NCI-H2081 treated with DMSO at 0.1 percent for 48 hours (cell line): ENCODE measurements at regions not wholly inside any gene's neighbourhood (a gene's known extent, or its start where the extent isn't known, plus 50 kb on each side); places are given as distances from the start of the nearest gene placed in this dataset.
A peak's percentile ranks its signal among the peaks of the same experiment; 100 is the strongest.

Experiments
- DNase-seq: peaks from one replicate; lab custom pipeline; 2025; lab: John Stamatoyannopoulos, UW

GRCh38 chr21:38956521-38956855 is 150.8 kb downstream of the ETS2 start:
- no peak for DNase-seq

GRCh38 chr21:38956007-38956406 is 150.3 kb downstream of the ETS2 start:
- no peak for DNase-seq

GRCh38 chr21:38955495-38955894 is 149.8 kb downstream of the ETS2 start:
- no peak for DNase-seq

GRCh38 chr21:38954588-38955004 is 148.9 kb downstream of the ETS2 start:
- peak; percentile 69 for DNase-seq

- no peak for DNase-seq
These were observed 147.8 kb downstream of the ETS2 start for GRCh38 chr21:38953516-38953915.

DNA sequence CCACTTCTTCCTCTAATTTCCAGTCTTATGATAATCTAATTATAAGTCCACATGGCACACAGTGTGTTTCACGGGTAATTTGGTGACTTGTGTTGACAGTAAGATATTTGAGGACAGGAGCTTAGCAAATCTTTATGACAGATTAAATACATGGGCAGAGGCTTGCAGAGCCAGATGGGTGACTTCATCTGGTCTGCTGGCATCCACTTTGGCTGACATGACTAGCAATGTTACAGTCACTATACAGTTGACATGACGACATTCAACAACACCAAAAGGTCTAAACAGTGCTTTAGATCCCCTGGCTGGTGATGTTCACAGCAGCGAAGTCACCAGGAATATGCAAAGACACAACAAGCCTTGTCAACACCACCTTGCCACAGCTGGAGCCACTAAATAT is 147.2 kb downstream of the ETS2 start:
- DNase-seq, result no peak

- no peak for DNase-seq
These were observed 145.5 kb downstream of the ETS2 start for GRCh38 chr21:38951095-38951730.

DNA sequence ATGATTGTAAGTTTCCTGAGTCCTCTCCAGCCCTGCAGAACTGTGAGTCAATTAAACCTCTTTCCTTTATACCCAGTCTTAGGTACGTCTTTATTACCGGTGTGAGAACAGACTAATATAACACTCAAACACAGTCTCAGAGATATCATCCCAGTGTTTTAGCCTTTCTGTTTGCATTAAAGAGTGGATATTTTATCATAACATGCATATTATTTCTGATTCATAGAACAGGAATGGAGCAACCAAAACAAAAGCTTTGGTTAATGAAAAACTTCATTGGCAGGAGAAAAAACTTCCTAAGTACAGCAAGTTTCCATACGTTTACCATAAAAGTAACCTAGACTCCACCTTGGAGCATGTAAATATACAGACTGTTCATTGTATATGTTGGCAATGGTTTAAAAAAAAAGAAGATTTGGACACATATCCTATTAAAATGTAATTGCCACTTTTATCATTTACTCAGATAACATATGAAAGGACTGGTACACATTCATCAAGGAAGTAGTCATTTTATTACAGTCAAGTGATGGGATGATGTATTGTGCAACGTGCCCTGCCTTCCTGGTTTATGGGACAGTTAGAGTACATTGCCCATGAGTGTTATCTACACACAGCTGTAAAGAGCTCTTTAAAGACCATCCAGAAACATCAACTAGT is 144.8 kb downstream of the ETS2 start:
- no peak for DNase-seq

DNA sequence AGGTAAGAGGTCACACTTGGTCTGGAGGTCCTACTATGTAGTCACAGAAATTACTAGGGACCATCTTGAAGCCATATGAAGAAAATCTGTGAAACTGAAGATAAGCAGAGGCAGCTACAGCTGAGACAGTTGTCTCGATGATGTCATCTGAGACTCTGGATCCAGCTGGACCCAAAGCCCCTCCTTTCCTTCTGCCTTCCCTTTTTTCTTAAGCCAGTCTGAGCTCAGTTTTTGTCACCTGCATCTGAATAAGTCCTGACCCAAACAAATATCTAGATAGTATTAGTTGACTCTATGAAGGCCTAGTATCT is 143.3 kb downstream of the ETS2 start:
- no peak for DNase-seq

- DNase-seq, result no peak
These were observed 142.8 kb downstream of the ETS2 start for GRCh38 chr21:38948377-38949069.

- no peak for DNase-seq
These were observed 140.0 kb downstream of the ETS2 start for GRCh38 chr21:38945545-38946245.

DNA sequence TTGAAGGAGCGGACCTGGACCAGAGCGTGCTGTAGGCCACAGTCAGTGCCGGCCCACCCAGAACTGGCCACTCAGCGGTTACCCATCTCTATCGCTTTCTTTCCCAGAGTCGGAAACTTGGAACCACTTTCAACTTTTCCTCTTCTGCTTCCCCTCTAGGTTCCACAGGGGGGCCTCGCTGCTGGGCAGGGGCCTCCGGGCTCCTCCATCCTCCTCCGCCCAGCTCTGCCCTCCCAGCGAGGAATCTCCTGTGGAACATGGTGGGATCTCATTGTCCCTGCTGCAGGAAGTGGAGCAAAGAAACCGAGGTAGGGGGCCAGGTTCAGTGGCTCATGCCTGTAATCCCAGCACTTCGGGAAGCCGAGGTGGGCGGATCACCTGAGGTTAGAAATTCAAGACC is 139.2 kb downstream of the ETS2 start:
- no peak for DNase-seq

DNA sequence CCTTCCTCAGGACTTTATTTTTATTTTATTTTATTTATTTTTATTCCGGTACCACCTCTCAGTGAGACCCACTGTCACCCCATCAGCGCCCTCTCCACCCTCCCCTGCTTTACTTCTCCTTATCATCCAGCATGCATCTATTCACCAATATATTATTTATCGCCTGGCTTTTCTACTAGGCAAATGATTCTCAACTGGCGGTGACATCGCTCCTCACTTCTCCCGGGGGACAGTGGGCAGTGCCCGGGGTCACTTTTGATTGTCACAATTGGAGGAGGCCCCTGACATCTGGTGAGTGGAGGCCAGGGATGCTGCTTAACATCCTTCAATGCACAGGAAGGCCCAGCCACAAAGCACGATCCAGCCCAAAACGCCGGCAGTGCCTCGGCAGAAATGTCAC is 138.7 kb downstream of the ETS2 start:
- no peak for DNase-seq

GRCh38 chr21:38942748-38943211 is 137.1 kb downstream of the ETS2 start:
- no peak for DNase-seq

GRCh38 chr21:38938769-38939168 is 133.0 kb downstream of the ETS2 start:
- DNase-seq, result no peak

DNA sequence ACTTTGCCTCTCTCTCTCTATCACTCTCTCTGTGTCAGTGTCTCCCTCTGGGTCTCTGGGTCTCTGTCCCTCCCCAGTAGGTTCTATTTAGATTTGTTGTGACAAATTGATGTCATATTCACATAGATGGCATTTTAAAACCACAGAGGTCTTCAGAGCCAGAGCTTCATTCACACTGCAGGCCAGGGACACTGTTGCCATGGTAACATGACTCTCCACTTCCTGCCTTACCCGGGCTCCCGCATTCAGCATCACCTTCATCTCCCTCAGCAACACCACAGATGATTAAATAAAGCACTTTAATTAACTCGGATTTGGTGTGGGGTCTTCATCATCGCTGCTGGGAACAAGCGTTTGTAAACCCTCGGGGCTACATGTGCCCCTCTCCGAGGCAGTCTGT is 132.6 kb downstream of the ETS2 start:
- DNase-seq, result no peak

GRCh38 chr21:38937844-38938243 is 132.1 kb downstream of the ETS2 start:
- DNase-seq, result no peak

DNA sequence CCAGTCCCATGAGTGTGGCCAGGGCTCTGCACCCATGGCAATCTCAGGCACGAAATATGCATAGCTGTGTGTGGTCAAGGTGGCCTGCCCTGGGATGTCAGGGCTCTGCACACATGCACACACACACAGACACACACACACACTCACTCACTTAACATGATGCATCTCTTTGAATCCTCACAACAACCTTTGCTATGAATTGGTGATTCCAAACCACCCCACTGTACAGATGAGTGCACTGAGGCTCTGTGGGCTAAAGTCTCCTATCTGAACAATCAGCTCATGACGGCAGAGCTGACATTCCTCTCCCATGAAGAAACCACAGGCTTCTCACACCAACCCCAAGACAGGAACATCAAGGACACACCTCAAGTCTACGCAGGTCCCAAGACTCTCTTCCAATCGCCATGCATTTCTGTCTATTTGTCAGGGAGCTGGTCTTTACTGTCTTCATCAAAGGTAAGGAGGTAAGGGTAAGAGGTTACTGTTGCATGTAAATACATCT is 131.6 kb downstream of the ETS2 start:
- DNase-seq, result no peak

GRCh38 chr21:38936240-38936639 is 130.5 kb downstream of the ETS2 start:
- DNase-seq, result no peak

DNA sequence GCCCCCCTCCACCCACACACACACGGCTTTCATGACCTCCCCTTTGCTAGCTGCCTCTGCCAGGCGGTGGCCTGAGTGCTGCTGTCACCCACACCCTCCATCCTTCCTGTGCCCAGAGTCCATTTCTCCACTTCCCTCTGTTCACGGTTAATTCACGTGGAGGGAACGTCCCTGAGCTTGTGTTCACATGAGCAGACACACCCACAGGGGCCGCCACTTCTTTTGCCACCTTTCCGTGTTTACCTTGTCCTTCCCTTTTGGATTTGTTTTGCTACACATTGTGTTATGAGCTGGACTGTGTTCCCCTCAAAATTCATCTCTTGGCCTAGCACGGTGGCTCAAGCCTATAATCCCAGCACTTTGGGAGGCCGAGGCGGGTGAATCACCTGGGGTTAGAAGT is 128.0 kb downstream of the ETS2 start:
- no peak for DNase-seq

DNA sequence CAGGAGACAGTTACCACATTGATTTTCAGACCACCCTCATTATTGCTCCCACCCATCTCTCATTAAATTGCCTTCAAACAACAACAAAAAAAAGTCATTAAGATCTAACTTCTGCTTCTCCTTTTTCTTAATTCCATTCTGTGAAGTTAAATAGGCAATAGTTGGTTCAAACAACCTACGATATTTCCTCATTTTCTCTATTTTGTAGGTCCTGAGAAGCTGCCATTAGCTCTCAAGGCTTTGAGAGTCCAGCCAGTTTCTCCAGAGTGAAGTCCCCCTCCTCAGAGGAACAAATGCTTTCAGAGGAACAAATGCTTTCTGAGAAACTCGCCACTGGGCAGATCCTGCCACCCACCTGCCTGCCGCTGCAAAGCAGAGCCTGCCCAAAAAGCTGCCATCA is 125.6 kb downstream of the ETS2 start:
- no peak for DNase-seq

- no peak for DNase-seq
These were observed 125.1 kb downstream of the ETS2 start for GRCh38 chr21:38930853-38931252.

DNA sequence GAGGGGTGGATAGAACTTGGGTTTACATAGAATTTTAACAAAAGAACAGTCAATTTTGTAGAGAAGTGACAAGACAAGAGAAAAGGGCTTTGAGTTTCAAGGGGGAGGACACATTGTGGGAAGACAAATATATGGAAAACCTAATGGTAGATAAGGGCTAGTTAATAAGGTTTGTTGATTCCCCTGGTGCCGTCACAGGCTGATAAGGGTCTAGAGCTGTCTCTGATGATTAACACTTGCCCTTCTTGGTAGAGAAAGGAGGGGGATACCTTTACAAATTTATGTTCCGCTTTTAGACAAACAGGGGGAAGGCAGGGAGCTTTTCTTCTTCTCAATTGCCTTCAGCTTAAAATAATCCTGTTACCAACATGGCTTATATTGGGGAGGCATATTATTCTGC is 124.3 kb downstream of the ETS2 start:
- DNase-seq, result no peak
